ENCODE measurements at regions not wholly inside any gene's neighbourhood (a gene's known extent, or its start where the extent isn't known, plus 50 kb on each side); places are given as distances from the start of the nearest gene placed in this dataset.

- H3T11ph ChIP-seq (ENCODE audit: low read length), result no peak overlapping the region
- no peaks in the 10 kb centered on the region for H4K20me1 ChIP-seq (ENCODE audit: control insufficient read depth, insufficient read depth, insufficient read length)
- Mint-ChIP-seq H3K9me3 (no peaks in the 10 kb centered on the region), H3K4me3 (no peak overlapping the region), H3K27me3 (ENCODE audit: low read depth) (no peaks in the 10 kb centered on the region; the same call in 1 of the 2 replicates), H3K36me3 (ENCODE audit: insufficient read depth in 1 of 3, low read depth in 3 of 3) (no peaks in the 10 kb centered on the region), H3K27ac (no peak overlapping the region), H3K4me1 (0 out of 4 replicates have a peak, but pooled peaks cover 2 to 3% of the 10 kb centered on the region in 2 experiments)
- no peak for TF ChIP-seq CTCF (conservative IDR thresholded peaks at IDR 0.05)
- H3K27ac ChIP-seq (ENCODE audit: insufficient read length, low read depth, low read length), result no peak overlapping the region
- no peaks in the 10 kb centered on the region for H3K23me2 ChIP-seq (ENCODE audit: insufficient read length, low read depth, low read length, poor library complexity, severe bottlenecking)
- no peak overlapping the region for H2BK20ac ChIP-seq (ENCODE audit: low read depth, low read length, poor library complexity, severe bottlenecking)
- no peak overlapping the region for H3K9ac ChIP-seq (ENCODE audit: extremely low read depth, insufficient read length, low read length)
- H2BK12ac ChIP-seq (ENCODE audit: insufficient read length, low read depth, low read length), result no peak overlapping the region
- H4K5ac ChIP-seq (ENCODE audit: insufficient read length, low read depth, low read length), result no peak overlapping the region
- H3K4me1 ChIP-seq (ENCODE audit: insufficient read depth, low read length), result no peaks in the 10 kb centered on the region
- no peak overlapping the region for H3K56ac ChIP-seq (ENCODE audit: insufficient read length, low read depth, low read length)
- H3K4me2 ChIP-seq (ENCODE audit: insufficient read depth, insufficient read length, low read length), result no peak overlapping the region
- H2BK120ac ChIP-seq (ENCODE audit: low read depth, low read length, poor library complexity, severe bottlenecking), result no peak overlapping the region
- H3K79me1 ChIP-seq (ENCODE audit: insufficient read depth, low read depth, low read length, poor library complexity, severe bottlenecking), result no peaks in the 10 kb centered on the region
- no peak overlapping the region for H4K91ac ChIP-seq (ENCODE audit: insufficient read length, low read depth, low read length)
- H2AFZ ChIP-seq (ENCODE audit: low read length), result no peak overlapping the region
- H3K14ac ChIP-seq (ENCODE audit: insufficient read depth, low read length), result no peak overlapping the region
- no peak overlapping the region for H3K23ac ChIP-seq (ENCODE audit: insufficient read length, low read depth, low read length)
- H3K9me3 ChIP-seq (ENCODE audit: control insufficient read depth, low read depth, low read length), result no peaks in the 10 kb centered on the region
- no peak for DNase-seq
- no peak overlapping the region for H4K8ac ChIP-seq (replicated peaks; ENCODE audit: insufficient read length, low read depth, low read length)
- no peak overlapping the region for H2BK15ac ChIP-seq (ENCODE audit: low read depth, low read length)
- no peak overlapping the region for H3K18ac ChIP-seq (ENCODE audit: insufficient read length, low read depth, low read length)
- H3K4ac ChIP-seq (ENCODE audit: low read depth, low read length), result no peak overlapping the region
- no peaks in the 10 kb centered on the region for H3K79me2 ChIP-seq (ENCODE audit: insufficient read depth, low read length)
- H3K27me3 ChIP-seq (ENCODE audit: insufficient read depth, low read length), result no peaks in the 10 kb centered on the region
- no peak overlapping the region for H2BK5ac ChIP-seq (ENCODE audit: insufficient read length, low read length)
- no peak overlapping the region for H2AK5ac ChIP-seq (ENCODE audit: insufficient read length, low read length)
- WGBS (ENCODE audit: extremely low coverage, insufficient read length, low lambda C conversion rate), result no CpG with 5 or more reads among the region's 1 CpG
Observed at GRCh38 chr2:56688661-56689060, 504.9 kb downstream of the CCDC85A start.

Measured in H9 (cell line).